Endothelial cell of umbilical vein (primary cell): ENCODE measurements at regions not wholly inside any gene's neighbourhood (a gene's known extent, or its start where the extent isn't known, plus 50 kb on each side); places are given as distances from the start of the nearest gene placed in this dataset.

Source experiments
- CTCF ChIP-seq, 2 donors: IDR thresholded peaks; 1 replicate in 1 of 2; 2 replicates in 1 of 2; pipeline ENCODE4 v1.5.1; 2011; ENCODE audit warnings: low read length in 2 of 2, mild to moderate bottlenecking in 2 of 2, moderate library complexity in 2 of 2, control low read depth in 1 of 2, inconsistent platforms in 1 of 2, low read depth in 1 of 2; ENCODE audit not compliant: insufficient read depth in 1 of 2; ENCODE audit errors: extremely low read depth in 1 of 2
- MYC ChIP-seq: IDR thresholded peaks from one replicate; pipeline ENCODE4 v1.6.1; 2011; ENCODE audit warnings: mild to moderate bottlenecking, low read depth, low read length
- POLR2A ChIP-seq: IDR thresholded peaks from 2 replicates; pipeline ENCODE4 v1.6.1; 2012; ENCODE audit warnings: low read depth, mild to moderate bottlenecking, control low read depth, low read length

GRCh38 chr15:26043018-26043417, 179.9 kb upstream of the ATP10A start:
- TF ChIP-seq CTCF (IDR thresholded peaks at IDR 0.05; ENCODE audit: extremely low read depth in 1 of 2, insufficient read depth in 1 of 2, low read depth in 1 of 2, low read length in 2 of 2) = no peak
- TF ChIP-seq POLR2A = no peak
- no peak for TF ChIP-seq MYC
